Activated naive CD8-positive, alpha-beta T cell treated with anti-CD3 and anti-CD28 coated beads, Interleukin-2, amount 50 U/mL, for 24 hours (primary cell): ENCODE measurements at regions not wholly inside any gene's neighbourhood (a gene's known extent, or its start where the extent isn't known, plus 50 kb on each side); places are given as distances from the start of the nearest gene placed in this dataset.
A peak's percentile ranks its signal among the peaks of the same experiment; 100 is the strongest.
"Not testable (repeated sequence)": the region's sequence is repeated elsewhere in the genome, so short reads cannot be mapped to it uniquely, and the experiment has no call there.

Source experiments
- ATAC-seq: fragments of 150-1000 bp; cut with Tn5 transposase; one replicate; pipeline ENCODE4 v1.10.0; 2021
- DNase-seq: peaks from one replicate; pipeline ENCODE4 v3.0.0; 2021
- H3K27ac Mint-ChIP-seq: one replicate; pipeline ENCODE4 v1.8.0; 2021; ENCODE audit warnings: mild to moderate bottlenecking, mixed read lengths
- H3K27me3 Mint-ChIP-seq: one replicate; pipeline ENCODE4 v1.8.0; 2021; ENCODE audit warnings: mixed read lengths
- H3K36me3 Mint-ChIP-seq: one replicate; pipeline ENCODE4 v1.8.0; 2021; ENCODE audit warnings: low read depth, mixed read lengths
- H3K4me1 Mint-ChIP-seq: one replicate; pipeline ENCODE4 v1.8.0; 2021; ENCODE audit warnings: mixed read lengths
- H3K4me3 Mint-ChIP-seq: one replicate; pipeline ENCODE4 v1.8.0; 2021; ENCODE audit warnings: mild to moderate bottlenecking, moderate library complexity, mixed read lengths
- H3K9me3 Mint-ChIP-seq: one replicate; pipeline ENCODE4 v1.8.0; 2021; ENCODE audit warnings: mixed read lengths

- ATAC-seq (peak; percentile 36), DNase-seq (no peak)
- no peaks in the 10 kb centered on the region for H3K27me3 Mint-ChIP-seq
- H3K4me3 Mint-ChIP-seq, result no peak overlapping the region
- H3K4me1 Mint-ChIP-seq, result peaks cover 2% of the 10 kb centered on the region
- no peak overlapping the region for H3K27ac Mint-ChIP-seq
- H3K9me3 Mint-ChIP-seq, result no peaks in the 10 kb centered on the region
- H3K36me3 Mint-ChIP-seq, result no peaks in the 10 kb centered on the region
These were observed 56.7 kb upstream of the LRFN5 start for GRCh38 chr14:41549821-41550607.

GRCh38 chr14:41549282-41549681 is 57.4 kb upstream of the LRFN5 start:
- Mint-ChIP-seq H3K4me1 (peaks cover 2% of the 10 kb centered on the region), H3K9me3 (peaks cover 5% of the 10 kb centered on the region), H3K27ac (no peak overlapping the region), H3K4me3 (no peak overlapping the region), H3K36me3 (no peaks in the 10 kb centered on the region), H3K27me3 (no peaks in the 10 kb centered on the region)
- no peak for ATAC-seq
- DNase-seq, result no peak

- Mint-ChIP-seq H3K27me3 (no peaks in the 10 kb centered on the region), H3K4me3 (no peak overlapping the region), H3K9me3 (peaks cover 5% of the 10 kb centered on the region), H3K27ac (no peak overlapping the region), H3K4me1 (peaks cover 2% of the 10 kb centered on the region), H3K36me3 (no peaks in the 10 kb centered on the region)
- no peak for ATAC-seq
- DNase-seq, result no peak
These were observed 58.0 kb upstream of the LRFN5 start for GRCh38 chr14:41548666-41549065.

- no peak overlapping the region for H3K27ac Mint-ChIP-seq
- H3K4me1 Mint-ChIP-seq, result no peaks in the 10 kb centered on the region
- ATAC-seq, result no peak
These were observed 65.3 kb upstream of the LRFN5 start for GRCh38 chr14:41541333-41541732.

GRCh38 chr14:41532255-41532654 is 74.4 kb upstream of the LRFN5 start:
- Mint-ChIP-seq H3K9me3 (no peaks in the 10 kb centered on the region), H3K27me3 (no peaks in the 10 kb centered on the region), H3K27ac (no peak overlapping the region), H3K4me3 (no peak overlapping the region), H3K36me3 (no peaks in the 10 kb centered on the region), H3K4me1 (no peaks in the 10 kb centered on the region)
- no peak for DNase-seq
- ATAC-seq, result no peak

More at GRCh38 chr14:41541333-41541732, 65.3 kb upstream of the LRFN5 start:
- H3K4me3 Mint-ChIP-seq, result no peak overlapping the region
- no peak for DNase-seq
- H3K27me3 Mint-ChIP-seq, result no peaks in the 10 kb centered on the region
- H3K36me3 Mint-ChIP-seq, result no peaks in the 10 kb centered on the region
- H3K9me3 Mint-ChIP-seq, result peaks cover 20% of the 10 kb centered on the region

DNA sequence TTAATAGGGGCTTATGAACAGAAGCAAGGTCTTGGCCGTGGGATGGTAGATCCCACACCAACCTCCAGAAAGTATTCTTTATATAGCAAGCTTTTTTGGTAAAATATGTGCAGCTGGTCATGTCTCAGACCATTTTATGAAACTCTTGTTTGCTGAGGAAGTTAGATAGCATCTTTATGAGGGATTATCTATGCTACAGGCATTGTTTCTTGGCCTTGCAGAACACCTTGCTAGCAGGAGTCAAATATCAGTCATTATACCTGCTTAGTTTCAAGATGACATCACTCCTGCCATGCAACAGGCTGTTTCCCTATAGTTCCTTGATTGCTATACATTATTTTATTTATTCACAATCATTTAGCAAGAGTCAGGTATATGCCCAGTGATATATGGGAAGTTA is 84.8 kb upstream of the LRFN5 start:
- H3K4me1 Mint-ChIP-seq, result no peaks in the 10 kb centered on the region
- ATAC-seq, result no peak
- H3K27me3 Mint-ChIP-seq, result no peaks in the 10 kb centered on the region
- no peaks in the 10 kb centered on the region for H3K36me3 Mint-ChIP-seq
- DNase-seq, result no peak
- no peak overlapping the region for H3K4me3 Mint-ChIP-seq
- no peak overlapping the region for H3K27ac Mint-ChIP-seq
- H3K9me3 Mint-ChIP-seq, result peaks cover 9% of the 10 kb centered on the region

- not testable (repeated sequence) for H3K27me3 Mint-ChIP-seq, H3K36me3 Mint-ChIP-seq, H3K9me3 Mint-ChIP-seq, DNase-seq, H3K27ac Mint-ChIP-seq, H3K4me1 Mint-ChIP-seq, ATAC-seq, H3K4me3 Mint-ChIP-seq
These were observed 88.6 kb upstream of the LRFN5 start for GRCh38 chr14:41518030-41518429.

DNA sequence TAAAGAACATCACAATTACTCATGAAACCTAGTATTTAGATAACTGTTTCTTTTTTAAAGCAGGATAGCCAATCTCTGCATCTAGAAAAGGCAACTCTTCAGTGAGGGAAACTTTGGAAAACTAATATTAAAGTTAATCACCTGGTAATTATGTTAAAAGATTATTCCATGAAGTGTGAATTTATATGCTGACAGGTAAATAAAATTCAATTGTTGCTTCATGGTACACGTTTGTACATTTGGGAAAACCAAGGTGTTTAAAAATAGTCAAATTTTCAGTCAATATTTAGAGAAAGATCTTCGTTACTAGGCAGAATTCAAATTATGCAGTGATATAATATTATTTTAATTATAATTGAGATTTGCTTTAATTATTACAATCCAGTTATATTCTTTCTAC is 100.1 kb upstream of the LRFN5 start:
- H3K4me1 Mint-ChIP-seq, result no peaks in the 10 kb centered on the region
- no peak for DNase-seq

GRCh38 chr14:41505491-41505890 is 101.2 kb upstream of the LRFN5 start:
- no peaks in the 10 kb centered on the region for H3K9me3 Mint-ChIP-seq
- H3K4me3 Mint-ChIP-seq, result no peak overlapping the region
- ATAC-seq, result no peak
- H3K27ac Mint-ChIP-seq, result no peak overlapping the region
- DNase-seq, result no peak
- no peaks in the 10 kb centered on the region for H3K4me1 Mint-ChIP-seq
- no peaks in the 10 kb centered on the region for H3K36me3 Mint-ChIP-seq
- H3K27me3 Mint-ChIP-seq, result no peaks in the 10 kb centered on the region

More for the DNA sequence above, 100.1 kb upstream of the LRFN5 start:
- H3K27me3 Mint-ChIP-seq, result no peaks in the 10 kb centered on the region
- H3K9me3 Mint-ChIP-seq, result no peaks in the 10 kb centered on the region
- H3K36me3 Mint-ChIP-seq, result no peaks in the 10 kb centered on the region
- no peak overlapping the region for H3K27ac Mint-ChIP-seq
- no peak for ATAC-seq
- H3K4me3 Mint-ChIP-seq, result no peak overlapping the region

DNA sequence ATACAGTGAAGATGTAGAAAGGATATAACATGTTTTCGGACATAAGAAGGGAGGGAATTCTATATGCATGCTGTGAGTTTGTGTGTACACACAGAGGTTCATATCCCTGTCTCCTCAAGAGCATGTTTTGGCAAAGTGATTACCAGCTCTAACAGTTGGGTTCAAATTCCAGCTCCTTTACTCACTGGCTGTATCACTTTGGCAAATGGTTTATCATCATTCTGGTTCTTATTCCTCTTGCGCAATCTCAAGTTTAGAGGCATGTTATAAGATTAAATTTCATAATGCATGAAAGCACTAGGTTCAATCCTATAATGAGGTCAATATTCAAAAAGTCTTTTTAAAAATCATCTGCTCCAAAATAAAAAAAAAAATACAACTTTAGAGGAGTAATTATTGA is 107.7 kb upstream of the LRFN5 start:
- Mint-ChIP-seq H3K4me3 (no peak overlapping the region), H3K27me3 (no peaks in the 10 kb centered on the region), H3K36me3 (no peaks in the 10 kb centered on the region), H3K27ac (no peak overlapping the region), H3K9me3 (no peaks in the 10 kb centered on the region), H3K4me1 (no peaks in the 10 kb centered on the region)
- DNase-seq (no peak), ATAC-seq (no peak)

GRCh38 chr14:41490323-41490722 is 116.4 kb upstream of the LRFN5 start:
- no peaks in the 10 kb centered on the region for H3K4me1 Mint-ChIP-seq
- no peaks in the 10 kb centered on the region for H3K9me3 Mint-ChIP-seq

GRCh38 chr14:41489315-41489972 is 117.2 kb upstream of the LRFN5 start:
- Mint-ChIP-seq H3K36me3 (no peaks in the 10 kb centered on the region), H3K27me3 (no peaks in the 10 kb centered on the region), H3K9me3 (no peaks in the 10 kb centered on the region), H3K4me1 (no peaks in the 10 kb centered on the region), H3K4me3 (no peak overlapping the region), H3K27ac (no peak overlapping the region)
- DNase-seq (no peak), ATAC-seq (no peak)

More at GRCh38 chr14:41490323-41490722, 116.4 kb upstream of the LRFN5 start:
- Mint-ChIP-seq H3K4me3 (no peak overlapping the region), H3K36me3 (no peaks in the 10 kb centered on the region), H3K27me3 (no peaks in the 10 kb centered on the region), H3K27ac (no peak overlapping the region)
- ATAC-seq (no peak), DNase-seq (no peak)

DNA sequence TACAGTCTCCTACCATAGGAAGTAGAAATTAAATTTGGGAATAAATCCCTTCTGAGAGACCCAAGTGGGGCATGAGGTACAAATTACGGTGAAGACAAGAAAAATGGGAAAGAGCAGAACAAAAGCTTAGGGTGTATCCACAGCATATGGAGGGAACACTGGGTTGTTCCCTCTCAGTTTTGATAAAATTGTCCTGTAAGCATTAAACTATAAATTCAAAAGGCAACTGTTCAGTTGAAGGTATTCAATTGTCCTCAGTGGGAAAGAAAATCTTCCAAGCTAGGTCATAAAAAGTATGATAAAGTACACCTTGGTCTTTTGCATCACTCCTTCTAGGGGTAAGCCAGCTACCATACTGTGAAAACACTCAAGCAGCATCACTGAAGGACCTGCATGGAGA is 118.3 kb upstream of the LRFN5 start:
- H3K4me1 Mint-ChIP-seq, result no peaks in the 10 kb centered on the region
- DNase-seq, result no peak
- ATAC-seq, result no peak
- no peaks in the 10 kb centered on the region for H3K9me3 Mint-ChIP-seq
- H3K4me3 Mint-ChIP-seq, result no peak overlapping the region
- H3K36me3 Mint-ChIP-seq, result no peaks in the 10 kb centered on the region
- H3K27ac Mint-ChIP-seq, result no peak overlapping the region
- H3K27me3 Mint-ChIP-seq, result no peaks in the 10 kb centered on the region

- no peak for DNase-seq
- Mint-ChIP-seq H3K4me3 (no peak overlapping the region), H3K4me1 (no peaks in the 10 kb centered on the region), H3K36me3 (no peaks in the 10 kb centered on the region), H3K27ac (no peak overlapping the region), H3K27me3 (no peaks in the 10 kb centered on the region), H3K9me3 (no peaks in the 10 kb centered on the region)
- no peak for ATAC-seq
These were observed 123.8 kb upstream of the LRFN5 start for GRCh38 chr14:41482861-41483260.

GRCh38 chr14:41476526-41476925 is 130.2 kb upstream of the LRFN5 start:
- ATAC-seq (no peak), DNase-seq (no peak)
- Mint-ChIP-seq H3K27me3 (no peaks in the 10 kb centered on the region), H3K9me3 (no peaks in the 10 kb centered on the region), H3K36me3 (no peaks in the 10 kb centered on the region), H3K4me1 (no peaks in the 10 kb centered on the region), H3K27ac (no peak overlapping the region), H3K4me3 (no peak overlapping the region)
